GM12864 (cell line): ENCODE measurements at regions not wholly inside any gene's neighbourhood (a gene's known extent, or its start where the extent isn't known, plus 50 kb on each side); places are given as distances from the start of the nearest gene placed in this dataset.

ENCODE experiments used
- DNase-seq: peaks from one replicate; pipeline ENCODE4 v3.0.0-alpha.2; 2011; ENCODE audit warnings: low read depth
- H3K4me3 ChIP-seq: 2 replicates; pipeline ENCODE4 v1.5.1; 2011; ENCODE audit warnings: mild to moderate bottlenecking, low read depth, low read length, control low read depth
- TF ChIP-seq, protein P1 (sequence below): IDR thresholded peaks from 2 replicates; pipeline ENCODE4 v1.5.1; 2011; ENCODE audit warnings: low read depth, mild to moderate bottlenecking, moderate library complexity, low read length, control low read depth, inconsistent platforms; ENCODE audit errors: missing control alignments

DNA sequence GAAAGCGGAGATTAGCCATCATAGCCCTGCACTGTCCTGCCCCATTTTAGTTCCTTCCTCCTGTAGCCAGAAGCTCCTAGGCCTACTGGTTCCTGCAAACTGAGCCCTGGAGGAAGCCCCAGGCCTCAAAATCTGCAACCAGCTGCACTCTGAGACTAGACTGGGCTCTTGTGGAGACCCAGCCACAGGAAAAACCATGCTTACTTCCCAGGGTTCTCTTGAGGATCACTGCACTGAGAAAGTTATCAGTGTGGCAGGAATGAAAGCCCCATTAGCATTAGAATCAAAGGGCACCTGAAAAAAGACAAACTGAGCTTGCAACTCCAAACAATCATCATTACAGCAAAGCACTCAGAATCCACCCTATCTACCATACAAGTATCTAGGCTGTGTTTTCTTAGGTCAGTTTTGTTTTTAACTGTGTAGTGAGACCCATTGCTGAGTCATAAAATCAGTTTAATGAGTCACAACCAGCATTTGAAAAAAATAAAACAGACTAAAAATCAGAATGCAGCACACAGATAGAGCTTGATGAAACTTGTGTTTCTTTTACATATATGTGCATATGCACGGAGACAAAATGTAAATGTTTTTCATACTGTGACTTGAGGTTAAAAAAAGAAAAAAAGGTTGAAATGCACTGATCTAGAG lies 91.0 kb downstream of the UNC5CL start:
- no peak for DNase-seq

DNA sequence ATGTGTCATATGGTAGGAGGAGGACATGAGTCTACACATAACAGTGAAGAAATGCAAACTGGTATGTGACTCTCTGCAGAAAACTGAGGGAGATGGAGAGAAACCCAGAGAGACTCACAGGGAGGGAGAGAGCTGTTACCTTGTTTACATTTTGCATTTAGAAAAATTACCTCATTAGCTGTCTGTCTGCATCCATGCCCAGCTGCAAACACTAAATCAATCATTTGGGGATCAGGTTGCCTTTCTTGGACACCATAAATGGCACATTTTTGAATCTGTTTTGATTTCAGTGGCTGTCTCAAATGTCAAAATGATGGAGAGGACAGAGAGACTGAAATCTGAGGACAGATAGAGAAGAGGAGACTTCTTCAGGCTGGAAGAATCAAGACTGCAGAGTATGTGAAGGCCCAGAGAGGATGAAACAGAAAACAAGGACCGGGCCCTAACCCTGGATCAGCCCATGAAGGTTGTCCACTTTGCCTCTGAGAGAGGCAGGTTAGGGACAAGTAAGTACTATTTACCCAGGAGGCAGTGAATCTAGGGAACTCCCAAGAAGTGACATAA lies 92.2 kb downstream of the UNC5CL start:
- TF ChIP-seq, protein P1, sequence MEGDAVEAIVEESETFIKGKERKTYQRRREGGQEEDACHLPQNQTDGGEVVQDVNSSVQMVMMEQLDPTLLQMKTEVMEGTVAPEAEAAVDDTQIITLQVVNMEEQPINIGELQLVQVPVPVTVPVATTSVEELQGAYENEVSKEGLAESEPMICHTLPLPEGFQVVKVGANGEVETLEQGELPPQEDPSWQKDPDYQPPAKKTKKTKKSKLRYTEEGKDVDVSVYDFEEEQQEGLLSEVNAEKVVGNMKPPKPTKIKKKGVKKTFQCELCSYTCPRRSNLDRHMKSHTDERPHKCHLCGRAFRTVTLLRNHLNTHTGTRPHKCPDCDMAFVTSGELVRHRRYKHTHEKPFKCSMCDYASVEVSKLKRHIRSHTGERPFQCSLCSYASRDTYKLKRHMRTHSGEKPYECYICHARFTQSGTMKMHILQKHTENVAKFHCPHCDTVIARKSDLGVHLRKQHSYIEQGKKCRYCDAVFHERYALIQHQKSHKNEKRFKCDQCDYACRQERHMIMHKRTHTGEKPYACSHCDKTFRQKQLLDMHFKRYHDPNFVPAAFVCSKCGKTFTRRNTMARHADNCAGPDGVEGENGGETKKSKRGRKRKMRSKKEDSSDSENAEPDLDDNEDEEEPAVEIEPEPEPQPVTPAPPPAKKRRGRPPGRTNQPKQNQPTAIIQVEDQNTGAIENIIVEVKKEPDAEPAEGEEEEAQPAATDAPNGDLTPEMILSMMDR: no peak
- no peak for DNase-seq
- no peak overlapping the region for H3K4me3 ChIP-seq

More for the DNA sequence above, 91.0 kb downstream of the UNC5CL start:
- no peak overlapping the region for H3K4me3 ChIP-seq
- TF ChIP-seq, protein P1: no peak

DNA sequence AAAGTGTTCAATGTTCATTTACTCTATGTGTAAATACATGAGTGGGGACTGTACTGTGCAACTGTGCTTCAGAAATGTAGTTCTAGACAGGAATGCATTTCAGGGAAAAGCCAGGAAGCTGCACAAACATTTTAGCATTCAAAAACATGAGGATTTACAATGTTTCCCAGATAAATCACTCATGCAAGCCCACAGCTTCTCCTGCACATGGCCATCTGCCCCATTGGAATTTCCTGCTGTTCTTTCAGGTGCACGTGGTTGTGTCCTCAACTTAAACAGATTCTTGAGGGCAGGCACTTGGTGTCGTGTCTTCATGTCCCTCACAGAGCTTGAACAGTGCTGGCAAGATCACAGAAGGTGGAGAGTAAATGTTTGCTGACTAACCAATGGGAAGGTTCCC lies 101.5 kb downstream of the UNC5CL start:
- no peak for DNase-seq
- TF ChIP-seq, protein P1: no peak
- H3K4me3 ChIP-seq: no peak overlapping the region

DNA sequence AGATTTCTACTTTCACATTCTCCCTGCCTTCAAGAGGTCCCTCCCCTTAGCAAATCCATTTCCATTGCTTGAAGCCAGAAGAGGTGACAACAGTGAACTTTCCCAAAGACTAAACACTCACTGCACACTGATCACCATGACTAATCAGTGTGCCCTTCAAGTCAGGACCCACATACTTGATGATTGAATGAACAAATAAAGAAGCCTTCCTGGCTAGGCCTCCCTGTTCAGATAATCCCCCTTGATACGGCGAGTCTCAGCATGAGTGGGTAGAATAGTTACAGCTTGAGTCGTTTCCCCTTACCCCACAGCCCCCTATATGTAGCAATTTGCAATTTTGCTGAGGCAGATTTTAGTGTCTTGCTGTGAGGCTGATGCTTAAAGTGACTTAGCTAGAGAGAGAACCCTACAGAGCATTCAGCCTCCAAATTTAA lies 102.2 kb downstream of the UNC5CL start:
- no peak overlapping the region for H3K4me3 ChIP-seq
- no peak for DNase-seq
- TF ChIP-seq, protein P1: no peak

DNA sequence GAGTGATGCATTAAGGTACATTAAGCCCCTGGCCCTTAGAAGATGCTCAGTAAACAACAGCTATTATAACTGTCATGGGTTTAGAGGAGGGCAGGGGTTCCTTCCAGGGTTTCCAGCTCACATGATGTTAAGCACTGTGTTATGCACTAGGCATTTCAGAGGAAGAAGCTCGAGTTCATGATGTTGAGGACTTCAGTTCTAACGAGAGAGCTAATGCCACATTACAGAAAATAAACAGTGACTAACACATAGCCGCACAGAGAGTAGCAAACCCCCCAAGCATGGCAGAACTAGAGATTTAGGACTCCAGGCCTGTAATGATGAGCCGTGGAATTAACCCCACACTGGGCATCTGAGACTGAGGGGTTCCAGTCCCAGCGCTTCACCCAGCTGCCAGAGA lies 105.2 kb downstream of the UNC5CL start:
- H3K4me3 ChIP-seq: no peak overlapping the region
- TF ChIP-seq, protein P1: no peak
- DNase-seq: no peak

DNA sequence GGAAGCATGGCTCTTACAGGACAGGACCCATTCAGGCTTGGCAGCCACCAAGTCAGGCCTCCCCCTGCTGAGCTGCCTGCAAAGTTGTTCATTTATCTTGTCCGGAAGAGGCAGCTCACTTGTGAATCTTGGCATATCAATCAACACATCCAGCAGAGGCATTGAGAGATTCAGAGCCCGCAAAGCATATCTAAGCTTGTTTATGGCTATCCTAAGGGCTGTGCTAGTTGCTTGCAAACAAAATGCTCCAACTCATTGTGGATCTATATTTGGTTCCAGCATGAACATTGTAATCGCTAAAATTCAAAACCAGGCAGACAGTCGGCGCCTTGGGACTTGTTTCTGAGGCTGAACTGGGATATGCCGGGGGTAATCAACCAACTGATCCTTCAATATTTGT lies 106.1 kb downstream of the UNC5CL start:
- TF ChIP-seq, protein P1: no peak
- no peak overlapping the region for H3K4me3 ChIP-seq
- DNase-seq: no peak

DNA sequence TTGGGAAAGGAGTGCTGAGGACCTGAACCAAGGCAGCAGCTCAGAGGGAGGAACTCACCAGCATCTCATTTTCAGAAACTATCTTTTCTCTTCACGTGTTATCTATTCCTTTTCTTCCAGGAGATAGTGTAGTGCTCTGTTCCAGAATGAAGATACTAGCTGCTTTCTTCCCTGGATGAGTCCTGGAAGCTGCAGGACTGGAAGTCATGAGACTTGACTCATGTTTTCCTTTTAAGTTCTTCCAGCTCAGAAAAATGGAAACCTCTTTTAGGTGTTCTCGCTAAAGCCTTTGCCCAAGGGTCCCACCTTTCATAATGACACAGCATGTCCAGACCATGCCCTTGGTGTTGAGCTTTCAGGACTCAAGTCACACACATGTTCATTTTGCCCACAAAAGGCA lies 106.7 kb downstream of the UNC5CL start:
- TF ChIP-seq, protein P1: no peak
- no peak for DNase-seq

More for the DNA sequence above, 106.7 kb downstream of the UNC5CL start:
- no peak overlapping the region for H3K4me3 ChIP-seq
